HG02870 (cell line): ENCODE measurements at regions not wholly inside any gene's neighbourhood (a gene's known extent, or its start where the extent isn't known, plus 50 kb on each side); places are given as distances from the start of the nearest gene placed in this dataset.

ENCODE experiments used
- ATAC-seq: cut with Tn5 transposase; IDR thresholded peaks from one replicate; pipeline ENCODE4 v1.9.1; 2021; ENCODE audit warnings: mild to moderate bottlenecking, moderate library complexity; ENCODE audit not compliant: unreplicated experiment

DNA sequence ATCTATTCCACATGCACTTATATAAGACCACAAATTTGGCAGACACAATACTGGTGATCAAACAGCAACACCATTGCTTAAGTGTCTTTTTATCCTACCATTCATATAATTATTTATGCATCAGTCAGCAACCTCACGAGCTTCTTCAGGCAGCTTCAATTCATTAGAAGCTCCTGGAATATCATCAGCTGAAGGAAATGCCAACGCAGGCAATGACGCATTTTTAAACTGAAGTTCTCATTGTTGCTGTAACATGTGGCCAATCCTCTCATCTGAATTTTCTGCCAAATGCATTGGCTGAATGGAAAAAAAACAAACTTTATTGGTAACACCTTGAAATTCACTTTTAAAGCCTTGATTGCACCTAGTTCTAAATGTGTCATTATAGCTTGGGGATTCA, 376.4 kb upstream of the RGMB start:
- no peak for ATAC-seq

- ATAC-seq = no peak
Observed at GRCh38 chr5:98398465-98398864, 375.0 kb upstream of the RGMB start.

DNA sequence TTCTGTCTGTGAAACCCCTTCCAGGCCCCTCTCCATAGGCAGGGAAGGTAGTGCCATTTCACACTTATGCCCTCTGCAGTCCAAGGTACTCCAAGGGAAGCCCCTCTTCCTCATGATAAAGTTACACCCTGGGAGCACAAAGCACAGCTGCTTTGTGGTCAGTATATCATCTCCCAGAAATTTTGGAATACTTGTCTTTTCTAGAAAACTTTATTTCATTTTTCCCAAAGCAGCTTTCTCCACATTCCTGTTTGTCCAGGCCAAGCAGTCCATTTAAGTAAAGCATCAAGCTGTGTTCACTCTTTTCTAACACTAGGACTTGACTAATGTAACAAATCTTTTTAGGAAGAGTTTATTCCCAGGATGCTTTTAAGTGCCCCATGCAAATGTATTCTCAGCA, 371.8 kb upstream of the RGMB start:
- no peak for ATAC-seq

DNA sequence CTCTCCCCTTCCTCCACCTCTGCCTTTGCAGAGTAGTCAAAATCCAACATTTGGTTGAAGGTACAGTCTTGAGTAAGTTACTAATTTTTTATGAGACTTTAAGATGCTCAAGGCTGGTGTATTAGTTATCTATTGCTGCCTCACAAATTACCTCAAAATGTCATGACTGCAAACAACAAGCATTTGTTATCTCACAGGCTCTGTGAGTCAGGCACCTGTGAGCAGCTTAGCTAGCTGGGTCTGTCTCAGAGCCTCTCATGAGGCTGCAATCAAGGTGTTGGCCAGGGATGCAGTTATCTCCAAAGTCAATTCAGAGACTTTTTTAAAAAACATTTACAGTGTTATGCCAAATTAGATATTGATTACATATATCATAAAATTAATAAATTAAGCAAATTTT, 371.3 kb upstream of the RGMB start:
- no peak for ATAC-seq

GRCh38 chr5:98403131-98403530, 370.3 kb upstream of the RGMB start:
- ATAC-seq = no peak

GRCh38 chr5:98414938-98415337, 358.5 kb upstream of the RGMB start:
- ATAC-seq = no peak

DNA sequence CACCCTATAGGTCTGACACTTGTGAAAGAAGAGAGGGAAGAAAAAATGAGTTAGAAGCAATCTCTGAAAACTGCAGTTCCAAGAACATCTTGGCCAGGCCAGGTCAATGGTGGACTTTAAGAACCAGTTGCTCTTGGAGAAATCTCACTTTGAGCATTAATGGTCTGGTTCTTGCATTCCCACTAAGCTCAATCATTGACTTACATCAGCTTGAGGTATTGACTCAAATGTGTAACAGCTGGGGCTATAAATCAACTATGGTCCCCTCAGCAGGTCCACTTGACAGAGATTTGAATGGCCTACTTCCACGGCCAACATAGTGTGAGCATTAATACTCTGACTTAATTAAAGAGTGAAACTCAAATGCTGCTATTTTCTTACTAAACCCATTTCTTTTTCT, 357.8 kb upstream of the RGMB start:
- no peak for ATAC-seq

- no peak for ATAC-seq
Observed at GRCh38 chr5:98416541-98416940, 356.9 kb upstream of the RGMB start.

- no peak for ATAC-seq
Observed at GRCh38 chr5:98419825-98420224, 353.6 kb upstream of the RGMB start.

DNA sequence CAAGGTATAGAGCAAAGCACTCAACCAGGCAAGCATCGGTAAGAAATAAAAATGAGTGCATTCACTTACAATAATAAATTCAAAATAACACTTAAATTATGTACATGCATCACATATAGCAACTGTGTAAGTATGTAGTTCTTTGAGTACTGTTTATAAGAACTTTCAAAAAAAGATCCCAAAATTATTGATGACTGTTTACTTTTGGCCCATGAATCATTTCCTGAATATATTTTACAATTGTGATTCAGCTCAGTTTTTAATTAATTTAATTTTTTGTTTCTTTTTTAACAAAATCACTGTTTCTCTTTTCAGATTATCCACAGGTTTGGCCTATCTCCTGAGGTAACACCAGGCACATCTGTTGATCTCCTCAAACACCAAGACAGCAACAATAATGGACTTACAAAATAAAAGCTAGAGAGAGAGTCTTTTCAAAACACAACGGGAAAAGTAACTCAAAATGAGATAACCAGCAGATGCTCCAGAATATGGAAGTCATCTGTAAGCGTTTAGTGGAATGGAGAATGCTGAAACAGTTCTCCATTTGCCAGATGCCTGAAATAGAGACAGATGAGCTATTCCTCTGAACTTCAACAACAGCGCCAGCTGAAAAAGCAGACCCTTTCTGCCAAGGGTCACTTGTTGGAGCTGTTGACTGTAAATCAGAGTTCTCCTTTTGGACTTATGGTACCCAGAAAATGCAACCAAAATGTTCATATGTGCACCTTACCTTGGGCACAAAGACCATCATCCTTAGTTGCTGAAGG, 348.6 kb upstream of the RGMB start:
- no peak for ATAC-seq

DNA sequence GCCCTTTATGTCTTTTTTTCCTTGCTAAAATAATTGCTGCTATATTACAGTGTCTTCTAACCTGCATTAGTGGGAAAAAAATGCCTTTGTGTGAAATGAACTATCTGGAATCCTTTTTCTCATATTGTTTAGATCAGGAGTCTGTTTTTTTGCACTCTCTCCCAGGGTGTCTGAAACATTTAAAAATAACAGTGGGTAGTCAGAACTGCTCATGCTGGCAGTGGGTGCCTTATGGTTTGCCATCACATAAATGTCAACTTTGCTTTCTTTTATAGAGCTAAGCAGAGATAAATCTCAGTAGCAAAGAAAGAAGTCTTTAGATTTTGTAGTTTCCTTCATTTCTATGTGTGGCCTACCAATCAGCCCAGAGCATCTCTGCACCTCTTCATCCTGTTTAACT, 347.8 kb upstream of the RGMB start:
- no peak for ATAC-seq

GRCh38 chr5:98428806-98429205, 344.7 kb upstream of the RGMB start:
- no peak for ATAC-seq

GRCh38 chr5:98432378-98432777, 341.1 kb upstream of the RGMB start:
- no peak for ATAC-seq

- no peak for ATAC-seq
Observed at GRCh38 chr5:98433022-98433421, 340.4 kb upstream of the RGMB start.

GRCh38 chr5:98433673-98434072, 339.8 kb upstream of the RGMB start:
- ATAC-seq = no peak

GRCh38 chr5:98436667-98437066, 336.8 kb upstream of the RGMB start:
- no peak for ATAC-seq

DNA sequence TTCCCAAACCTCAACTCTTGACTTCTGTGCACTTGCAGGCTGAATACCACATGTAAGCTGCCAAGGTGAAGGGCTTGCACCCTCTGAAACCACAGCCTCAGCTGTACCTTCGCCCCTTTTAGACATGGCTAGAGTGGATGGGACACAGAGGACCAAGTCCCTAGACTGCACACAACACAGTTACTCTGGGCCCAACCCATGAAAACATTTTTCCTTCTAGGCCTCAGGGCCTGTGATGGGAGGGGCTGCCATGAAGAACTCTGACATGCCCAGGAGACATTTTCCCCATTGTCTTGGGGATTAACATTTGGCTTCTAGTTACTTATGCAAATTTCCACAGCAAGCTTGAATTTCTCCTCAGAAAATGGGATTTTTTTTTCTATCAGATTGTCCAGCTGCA, 331.0 kb upstream of the RGMB start:
- no peak for ATAC-seq

- ATAC-seq = no peak
Observed at GRCh38 chr5:98443881-98444280, 329.6 kb upstream of the RGMB start.

DNA sequence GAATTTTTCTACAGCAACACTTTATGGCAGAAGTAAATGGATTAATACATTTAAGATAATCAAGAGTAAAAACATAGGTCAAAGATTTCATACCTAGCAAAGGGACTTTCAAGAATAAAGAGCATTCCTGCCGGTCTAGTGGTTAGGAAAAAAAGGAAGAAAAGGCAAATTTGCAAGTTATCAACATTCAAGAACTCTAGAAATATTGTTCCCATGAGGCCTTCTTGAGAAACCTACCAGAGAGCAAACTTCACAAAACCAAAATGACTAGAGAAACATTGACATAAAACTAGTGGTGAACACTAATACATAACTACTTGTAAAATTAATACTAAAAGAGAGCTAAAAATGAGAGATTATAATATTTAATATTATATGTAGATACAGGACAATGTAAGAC, 320.2 kb upstream of the RGMB start:
- no peak for ATAC-seq

DNA sequence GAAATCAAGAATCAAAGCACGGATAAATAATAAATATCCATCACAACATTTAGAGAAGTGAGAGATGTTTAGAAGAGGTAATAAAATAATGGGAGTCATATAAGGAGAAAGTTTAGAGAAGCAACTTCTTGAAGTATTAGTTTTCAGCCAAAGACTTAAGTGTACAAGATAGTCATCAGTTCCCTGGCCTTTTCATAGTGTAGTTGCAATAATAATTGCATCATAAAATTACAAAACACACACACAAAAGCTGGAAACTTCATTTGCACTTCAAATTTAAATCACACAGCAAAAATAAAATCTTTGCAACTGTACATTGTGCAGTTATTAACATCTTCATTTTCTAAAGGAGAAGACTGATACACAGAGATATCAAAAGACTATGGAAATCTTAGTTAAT, 319.1 kb upstream of the RGMB start:
- no peak for ATAC-seq

GRCh38 chr5:98454904-98455303, 318.6 kb upstream of the RGMB start:
- no peak for ATAC-seq

DNA sequence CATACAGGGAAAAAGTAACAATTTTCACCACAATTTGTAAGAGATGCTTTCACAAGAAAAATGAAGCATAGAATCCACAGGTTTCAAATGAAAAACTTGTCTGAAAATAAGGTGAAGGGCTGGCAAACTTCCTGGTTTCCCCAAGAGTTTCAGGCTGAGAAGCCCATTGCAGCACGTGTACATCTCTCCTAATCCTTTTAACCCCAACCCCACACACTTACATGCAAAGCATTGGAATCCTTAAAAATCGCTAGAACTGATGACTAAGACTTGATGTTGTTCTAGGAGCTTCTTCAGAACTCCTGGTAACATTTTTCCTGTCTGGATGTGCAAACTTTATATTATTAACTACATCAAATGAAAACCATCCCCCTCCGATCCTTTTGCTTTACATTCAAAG, 317.8 kb upstream of the RGMB start:
- ATAC-seq = no peak

- ATAC-seq = no peak
Observed at GRCh38 chr5:98458004-98458403, 315.5 kb upstream of the RGMB start.
